ENCODE measurements at regions not wholly inside any gene's neighbourhood (a gene's known extent, or its start where the extent isn't known, plus 50 kb on each side); places are given as distances from the start of the nearest gene placed in this dataset.

GRCh38 chr12:18939051-18939450, 190.5 kb upstream of the PLEKHA5 start:
- TF ChIP-seq SMC3 (IDR thresholded peaks at IDR 0.05; ENCODE audit: low read depth, low read length) (no peak), CHD1 (IDR thresholded peaks at IDR 0.05; ENCODE audit: low read depth, low read length) (no peak), NFE2L2 (IDR thresholded peaks at IDR 0.05; ENCODE audit: low read depth, low read length) (no peak), POLR2A (IDR thresholded peaks at IDR 0.05; ENCODE audit: low read depth, low read length) (no peak), FOS (IDR thresholded peaks at IDR 0.05; ENCODE audit: low read depth, low read length) (no peak), MAZ (IDR thresholded peaks at IDR 0.05; ENCODE audit: borderline replicate concordance, low read depth, low read length) (no peak), RFX5 (IDR thresholded peaks at IDR 0.05; ENCODE audit: low read depth, low read length) (no peak), CEBPB (IDR thresholded peaks at IDR 0.05; ENCODE audit: low read depth, low read length) (no peak), USF2 (IDR thresholded peaks at IDR 0.05; ENCODE audit: low read depth, low read length) (no peak), ELK1 (IDR thresholded peaks at IDR 0.05; ENCODE audit: borderline replicate concordance, low read depth, low read length) (no peak), MAFK (IDR thresholded peaks at IDR 0.05; ENCODE audit: low read depth, low read length) (no peak), CTCF (conservative IDR thresholded peaks at IDR 0.05; ENCODE audit: low read depth, low read length) (no peak), RAD21 (IDR thresholded peaks at IDR 0.05; ENCODE audit: low read length) (no peak), BHLHE40 (IDR thresholded peaks at IDR 0.05; ENCODE audit: low read depth, low read length) (no peak)
- H3K23ac ChIP-seq (ENCODE audit: low read depth, low read length): no peak overlapping the region
- no peak overlapping the region for H2AK9ac ChIP-seq (replicated peaks; ENCODE audit: low read depth, low read length, poor library complexity)
- no peak overlapping the region for H2AFZ ChIP-seq (replicated peaks; ENCODE audit: low read length, poor library complexity)
- H3K79me1 ChIP-seq (ENCODE audit: low read depth in 1 of 2, low read length in 2 of 2): no peaks in the 10 kb centered on the region
- ATAC-seq (ENCODE audit: low read depth) (no peak), DNase-seq (no peak)
- no peak overlapping the region for H4K5ac ChIP-seq (ENCODE audit: low read depth, low read length)
- H3K9me1 ChIP-seq (ENCODE audit: insufficient read depth, low read length): no peaks in the 10 kb centered on the region
- H3K27ac ChIP-seq (ENCODE audit: insufficient read depth, low read length): no peak overlapping the region
- no peak overlapping the region for H3K9ac ChIP-seq (ENCODE audit: low read depth, low read length)
- intact Hi-C loops (cut with micrococcal nuclease): no loop called here
- no TSS peak for BruUV-seq (replicated peaks)
- no peaks in the 10 kb centered on the region for H4K20me1 ChIP-seq (ENCODE audit: insufficient read depth, low read length)
- no peak overlapping the region for H3K18ac ChIP-seq (ENCODE audit: low read depth, low read length)
- no peak overlapping the region for H4K8ac ChIP-seq (ENCODE audit: low read depth in 2 of 2, low read length in 2 of 2)
- no peak overlapping the region for H3K4ac ChIP-seq (ENCODE audit: low read depth, low read length)
- no peak overlapping the region for H2BK20ac ChIP-seq (ENCODE audit: low read depth, low read length)
- no peaks in the 10 kb centered on the region; the same call in 1 of the 2 replicates for H3K27me3 ChIP-seq (ENCODE audit: control insufficient read depth, insufficient read depth, low read length)
- CTCF ChIA-PET: interaction anchor here (0.5 kb wide), 1 partner anchor 492 kb away, joined by 3 read pairs; no protein-coding TSS in a partner anchor
- WGBS, 2 experiments (ENCODE audit: extremely low coverage in 2 of 2, insufficient read length in 1 of 2): no CpG with 5 or more reads among the region's 1 CpG
- no peak overlapping the region for H4K91ac ChIP-seq (ENCODE audit: insufficient read depth, low read depth, low read length)
- dilution Hi-C loops (cut with HindIII; ENCODE audit: low sequenced_read_pairs, unreplicated experiment): no loop called here
- no peak overlapping the region for H3K4me3 ChIP-seq (ENCODE audit: insufficient read depth, low read depth, low read length)
- H3K14ac ChIP-seq (replicated peaks; ENCODE audit: low read depth, low read length): no peak overlapping the region
- no peaks in the 10 kb centered on the region for H3K4me1 ChIP-seq (ENCODE audit: control insufficient read depth, insufficient read depth, low read length)
- in situ Hi-C loops (cut with MboI; ENCODE audit: low sequenced_read_pairs): no loop called here
- POLR2A ChIA-PET (ENCODE audit: unreplicated experiment): no interaction called here
- no peaks in the 10 kb centered on the region for H3K9me3 ChIP-seq (ENCODE audit: control insufficient read depth, insufficient read depth, low read length)
- H3K4me2 ChIP-seq (ENCODE audit: low read depth, low read length): no peak overlapping the region
- H2AK5ac ChIP-seq (ENCODE audit: low read depth, low read length): no peak overlapping the region
- H2BK5ac ChIP-seq (ENCODE audit: low read depth, low read length, poor library complexity, severe bottlenecking): no peak overlapping the region
- H3K56ac ChIP-seq (ENCODE audit: extremely low read depth, insufficient read depth, low read length): no peak overlapping the region
- no peak overlapping the region for H2BK15ac ChIP-seq (ENCODE audit: low read depth, low read length)
- no peak overlapping the region for H2BK120ac ChIP-seq (ENCODE audit: low read depth, low read length)
- no peaks in the 10 kb centered on the region for H3K36me3 ChIP-seq (ENCODE audit: control insufficient read depth, insufficient read depth, low read length)

All from IMR-90 (cell line).